ENCODE measurements at regions not wholly inside any gene's neighbourhood (a gene's known extent, or its start where the extent isn't known, plus 50 kb on each side); places are given as distances from the start of the nearest gene placed in this dataset.
"Not testable (repeated sequence)": the region's sequence is repeated elsewhere in the genome, so short reads cannot be mapped to it uniquely, and the experiment has no call there.

DNA sequence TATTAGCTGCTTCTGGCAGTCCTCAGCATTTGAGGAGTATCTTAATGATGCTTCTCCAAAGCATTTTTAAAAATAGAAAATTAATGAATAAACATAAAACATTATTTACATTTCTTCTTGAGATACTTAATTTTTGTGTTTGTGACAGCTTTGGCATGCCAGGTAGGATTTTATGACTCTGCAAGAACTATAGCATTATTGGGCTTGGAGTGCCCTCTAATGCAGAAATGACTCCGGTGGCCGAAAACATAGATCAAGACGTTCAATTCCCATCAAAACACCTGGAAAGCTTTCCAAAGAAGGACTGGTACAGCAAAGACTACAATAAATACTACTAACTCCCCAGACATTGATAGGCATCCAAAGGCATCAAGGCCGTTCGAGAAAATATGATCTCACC, 366.4 kb upstream of the CXADR start:
- DNase-seq (ENCODE audit: low spot score) = no peak

DNA sequence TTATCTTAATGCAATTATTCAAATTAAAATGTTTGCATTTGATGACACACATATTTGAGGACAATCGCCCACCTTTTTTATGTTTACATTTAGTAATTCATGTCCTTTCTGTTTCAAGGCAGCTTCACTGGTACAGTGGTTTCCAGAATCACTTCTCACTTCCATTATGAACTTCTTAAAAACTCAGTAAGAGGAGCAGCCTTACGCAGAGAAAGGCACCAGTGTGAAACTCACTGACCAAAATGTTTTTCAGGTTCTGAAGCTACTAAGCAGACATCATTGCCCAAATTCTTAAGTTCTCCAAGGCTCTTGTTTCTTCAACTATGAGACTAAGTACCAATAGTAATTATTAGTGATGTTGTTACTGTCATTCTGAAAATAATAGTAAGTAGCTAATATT, 353.1 kb upstream of the CXADR start:
- DNase-seq (ENCODE audit: low spot score) = no peak

DNA sequence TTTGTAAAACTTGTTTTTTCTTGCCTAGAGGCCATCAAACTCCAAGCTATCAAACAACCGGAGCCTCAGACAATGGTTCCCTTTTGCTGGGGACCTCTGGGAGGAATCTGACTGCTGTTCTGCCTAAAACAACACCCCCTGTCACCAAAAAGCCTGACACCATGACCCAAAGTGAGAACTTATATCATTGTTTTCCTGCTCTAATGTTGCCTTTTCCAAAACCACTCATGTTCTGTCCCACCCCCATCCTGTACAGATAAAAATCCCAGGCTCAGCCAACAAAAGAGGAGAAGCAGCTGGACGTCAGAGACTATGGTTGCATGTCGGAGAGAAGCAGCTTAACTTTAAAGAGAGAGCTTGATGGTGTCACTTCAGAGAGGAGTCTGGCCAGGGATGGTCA, 327.2 kb upstream of the CXADR start:
- DNase-seq (ENCODE audit: low spot score) = no peak

DNA sequence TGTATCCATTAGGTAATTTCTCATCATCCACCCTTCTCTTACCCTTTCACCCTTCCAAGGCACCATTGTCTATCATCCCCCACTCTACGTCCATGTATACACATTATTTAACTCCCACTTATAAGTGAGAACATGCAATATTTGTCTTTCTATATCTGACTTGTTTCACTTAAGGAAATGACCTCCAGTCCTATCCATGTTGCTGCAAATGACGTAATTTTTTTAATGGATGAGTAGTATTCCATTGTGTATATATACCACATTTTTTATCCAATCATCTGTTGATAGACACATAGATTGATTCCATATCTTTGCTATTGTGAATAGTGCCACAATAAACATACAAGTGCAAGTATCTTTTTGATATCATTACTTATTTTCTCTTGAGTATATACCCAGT, 322.9 kb upstream of the CXADR start:
- no peak for DNase-seq (ENCODE audit: low spot score)

DNA sequence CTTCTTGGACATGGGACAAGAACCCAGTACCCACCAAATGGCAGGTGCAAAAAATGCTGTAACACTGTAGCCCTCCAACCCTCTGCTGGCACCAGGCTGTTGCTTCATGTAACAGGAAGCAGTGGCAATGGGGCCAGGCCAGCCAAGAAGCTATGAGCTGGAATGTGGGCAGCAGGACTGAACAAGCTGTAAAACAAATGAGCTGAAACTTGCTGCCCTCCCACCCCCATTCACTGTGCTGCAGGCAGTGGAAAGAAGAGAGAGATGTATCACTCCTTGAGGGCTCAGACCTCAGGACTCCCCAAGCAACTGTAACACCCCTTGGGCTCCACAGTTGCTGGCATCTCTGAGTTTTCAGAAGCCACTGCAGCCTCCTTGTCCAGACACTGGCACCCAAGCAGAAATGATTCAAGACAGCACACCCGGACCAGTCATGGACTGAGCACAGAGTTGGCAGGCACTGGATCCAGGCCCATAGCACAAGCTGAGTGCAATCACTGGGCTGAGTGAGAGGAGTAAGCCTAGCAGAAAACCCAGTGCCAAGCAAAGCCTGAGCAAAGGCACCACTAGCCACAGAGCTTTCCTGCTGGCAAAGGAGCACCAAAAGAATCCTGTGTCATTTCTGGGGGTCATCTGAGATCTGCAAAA, 321.4 kb upstream of the CXADR start:
- no peak for DNase-seq (ENCODE audit: low spot score)

DNA sequence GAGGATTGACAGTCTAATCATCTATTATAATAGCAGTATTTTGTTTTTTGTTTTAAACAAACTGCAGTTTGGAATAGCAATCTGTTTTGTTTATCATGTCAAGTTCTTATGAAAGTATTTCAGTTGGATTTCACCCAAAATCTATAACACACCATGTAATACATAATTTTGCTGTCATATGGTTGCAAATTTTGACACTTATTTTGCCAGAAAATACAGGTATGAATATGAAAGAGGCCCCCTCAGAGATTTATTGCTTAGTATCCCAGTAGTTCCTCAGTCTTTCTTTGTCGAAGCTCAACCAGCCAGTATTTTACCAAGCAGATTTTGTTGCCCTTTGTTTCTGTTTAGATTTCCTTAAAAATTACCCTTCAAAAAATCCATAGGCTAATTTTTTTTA, 317.5 kb upstream of the CXADR start:
- no peak for DNase-seq (ENCODE audit: low spot score)

DNA sequence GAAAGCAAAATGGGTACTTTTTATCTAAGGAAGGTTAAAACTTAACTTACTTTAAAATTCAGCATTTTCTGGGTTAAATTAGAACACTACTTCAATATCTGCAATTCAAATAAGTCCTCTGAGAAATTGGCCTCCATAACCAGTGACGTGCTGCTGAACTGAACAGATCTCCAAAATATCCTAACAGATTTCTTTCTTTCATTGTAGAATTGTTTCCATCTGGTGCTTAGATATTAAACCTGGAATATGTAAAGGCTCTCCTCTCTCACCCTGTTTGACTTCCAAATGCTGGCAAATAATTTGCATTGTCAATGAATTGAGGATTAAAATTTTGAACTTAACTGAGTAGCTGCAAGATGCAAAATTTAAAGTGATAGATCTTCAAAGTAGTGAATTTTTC, 316.9 kb upstream of the CXADR start:
- no peak for DNase-seq (ENCODE audit: low spot score)

DNA sequence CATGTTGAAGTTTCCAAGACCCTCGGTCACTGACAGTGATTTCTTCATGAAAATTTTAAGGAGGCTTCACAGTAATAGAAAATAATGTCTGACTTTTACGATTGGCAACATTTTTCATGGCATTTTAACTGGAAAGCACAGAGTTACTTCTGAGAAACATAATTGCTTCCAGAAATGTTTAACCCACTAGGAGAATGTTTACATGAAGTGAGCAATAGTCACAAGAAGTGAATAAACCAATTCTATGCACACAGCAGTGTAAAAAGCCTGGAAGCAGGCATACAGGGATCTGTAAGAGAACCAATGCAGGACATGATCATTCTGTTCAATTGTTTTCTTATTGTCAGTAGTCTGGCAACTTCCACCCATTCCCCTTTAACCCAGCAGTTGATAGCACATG, 316.2 kb upstream of the CXADR start:
- DNase-seq (ENCODE audit: low spot score) = no peak

DNA sequence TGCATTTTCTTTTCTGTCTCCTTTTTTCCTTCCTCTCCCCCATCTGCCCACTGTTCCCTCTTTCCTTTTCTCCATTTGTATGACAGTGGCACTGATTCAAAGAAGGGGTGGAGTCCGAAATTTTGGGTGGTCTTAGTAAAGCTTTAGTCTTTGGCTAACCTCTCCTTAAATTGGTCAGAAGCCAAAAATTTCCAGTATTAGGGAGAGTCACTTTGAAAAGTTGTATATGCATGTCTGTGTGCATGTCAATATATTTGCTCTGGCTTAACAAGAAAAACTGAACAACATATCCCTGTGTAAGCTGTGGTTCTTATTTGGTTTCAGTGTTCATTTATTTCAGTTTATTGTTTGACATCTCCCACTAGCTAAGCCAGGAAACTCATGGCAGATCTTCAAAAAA, 314.8 kb upstream of the CXADR start:
- no peak for DNase-seq (ENCODE audit: low spot score)

DNA sequence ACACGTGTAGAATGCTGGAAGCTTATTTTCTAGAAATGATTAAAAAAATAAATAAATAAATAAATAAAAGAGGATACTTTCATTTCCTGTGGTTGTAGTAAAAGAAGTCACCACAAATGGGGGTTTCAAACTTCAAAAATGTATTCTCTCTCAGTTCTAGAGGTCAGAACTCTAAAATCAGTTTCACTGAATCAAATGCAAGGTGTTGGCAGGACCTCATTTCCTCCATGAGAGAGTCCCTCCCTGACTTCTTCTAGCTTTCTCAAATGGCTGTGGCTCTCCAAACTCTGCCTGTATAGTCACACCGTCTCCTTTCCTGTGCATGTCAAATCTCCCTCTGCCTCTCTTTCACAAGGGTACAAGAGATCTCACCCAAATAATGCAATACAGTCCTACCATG, 312.6 kb upstream of the CXADR start:
- DNase-seq (ENCODE audit: low spot score) = no peak

DNA sequence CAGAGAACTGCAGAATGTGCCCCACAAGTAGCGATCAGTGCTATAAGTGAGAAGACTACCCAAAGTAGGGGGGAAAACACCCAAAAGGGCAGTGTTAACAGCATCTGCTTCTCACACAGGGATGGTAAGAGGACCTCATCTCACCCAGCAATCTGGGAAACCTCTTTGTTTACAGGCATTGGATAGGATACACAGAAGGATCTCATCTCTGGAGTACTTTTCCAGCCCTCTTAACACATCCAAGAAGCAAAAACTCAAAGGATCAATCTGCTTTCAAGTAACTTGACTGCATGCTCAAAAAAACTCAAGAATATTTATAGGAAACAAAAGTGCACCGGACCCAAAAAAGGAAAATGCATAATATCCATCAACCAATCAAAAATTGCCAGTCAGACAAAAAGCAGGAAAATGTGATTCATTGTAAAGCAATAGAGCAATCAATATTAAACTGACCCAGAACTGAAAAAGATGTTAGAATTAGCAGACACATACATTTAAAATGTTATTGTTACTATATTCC, 311.0 kb upstream of the CXADR start:
- DNase-seq (ENCODE audit: low spot score) = no peak

DNA sequence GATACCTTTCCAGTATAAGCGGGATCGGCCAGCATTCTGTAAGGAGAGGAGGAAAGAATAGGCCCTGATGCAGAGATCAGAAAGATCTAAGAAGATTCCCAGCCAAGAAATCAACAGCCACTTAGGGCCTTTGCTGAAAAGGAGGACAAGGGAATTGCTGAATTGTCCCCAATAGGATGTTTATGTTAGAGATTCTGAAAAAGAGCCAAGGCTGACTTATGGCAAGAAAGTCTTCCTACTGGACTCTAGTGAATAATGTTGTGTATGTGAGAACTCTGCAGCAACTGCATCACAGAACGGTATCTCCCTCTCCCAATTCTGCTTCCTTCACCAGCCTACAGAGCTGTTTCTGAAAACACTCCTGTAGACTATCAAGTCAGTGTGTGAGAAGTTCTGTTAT, 298.0 kb upstream of the CXADR start:
- no peak for DNase-seq (ENCODE audit: low spot score)

DNA sequence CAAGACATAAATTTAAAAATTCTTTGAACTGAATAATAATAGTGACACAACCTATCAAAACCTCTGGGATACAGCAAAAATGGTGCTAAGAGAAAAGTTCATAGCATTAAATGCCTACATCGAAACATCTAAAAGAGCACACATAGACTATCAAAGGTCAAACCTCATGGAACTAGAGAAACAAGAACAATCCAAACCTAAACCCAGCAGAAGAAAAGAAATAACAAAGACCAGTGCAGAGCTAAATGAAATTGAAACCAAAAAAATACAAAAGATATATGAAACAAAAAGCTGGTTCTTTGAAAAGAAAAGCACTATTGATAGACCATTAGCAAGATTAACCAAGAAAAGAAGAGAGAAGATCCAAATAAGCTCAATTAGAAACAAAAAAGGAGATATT, 293.8 kb upstream of the CXADR start:
- not testable (repeated sequence) for DNase-seq (ENCODE audit: low spot score)

DNA sequence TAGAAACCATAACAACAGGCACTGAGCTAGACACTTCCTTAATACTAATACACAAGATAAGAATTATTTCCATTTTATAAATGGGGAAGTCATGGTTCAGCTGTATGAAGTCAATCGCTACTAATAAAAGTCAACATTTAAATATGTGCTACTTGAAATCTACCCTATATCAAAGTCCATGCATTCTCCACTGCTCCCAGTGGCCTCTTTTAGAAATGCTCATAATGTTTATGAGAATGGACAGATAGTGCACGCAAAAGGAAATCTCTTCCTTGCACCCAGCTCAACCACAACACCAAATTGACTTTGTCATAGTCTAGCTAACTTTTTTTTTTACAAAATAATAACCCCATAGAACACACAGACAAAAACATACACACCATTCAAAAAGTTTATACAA, 281.7 kb upstream of the CXADR start:
- DNase-seq (ENCODE audit: low spot score) = no peak

DNA sequence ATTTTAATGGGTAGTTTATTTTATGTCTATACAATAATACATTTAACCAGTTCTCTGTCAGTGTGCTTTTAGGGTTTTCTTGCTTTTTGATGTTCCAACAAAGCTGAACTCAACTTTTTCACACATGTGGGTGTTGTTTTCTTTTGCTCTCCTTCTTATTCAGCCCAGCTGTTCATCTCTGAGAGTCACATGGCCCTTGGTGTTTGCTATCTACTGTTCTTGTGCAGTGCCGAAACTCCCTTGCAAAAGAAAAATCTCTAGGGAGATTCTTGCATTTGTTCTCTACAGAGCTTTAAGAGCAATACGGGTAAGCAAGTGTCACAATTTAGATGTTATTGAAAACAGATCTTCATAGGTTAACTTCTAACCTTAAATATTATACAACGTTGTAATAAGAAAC, 281.1 kb upstream of the CXADR start:
- no peak for DNase-seq (ENCODE audit: low spot score)

DNA sequence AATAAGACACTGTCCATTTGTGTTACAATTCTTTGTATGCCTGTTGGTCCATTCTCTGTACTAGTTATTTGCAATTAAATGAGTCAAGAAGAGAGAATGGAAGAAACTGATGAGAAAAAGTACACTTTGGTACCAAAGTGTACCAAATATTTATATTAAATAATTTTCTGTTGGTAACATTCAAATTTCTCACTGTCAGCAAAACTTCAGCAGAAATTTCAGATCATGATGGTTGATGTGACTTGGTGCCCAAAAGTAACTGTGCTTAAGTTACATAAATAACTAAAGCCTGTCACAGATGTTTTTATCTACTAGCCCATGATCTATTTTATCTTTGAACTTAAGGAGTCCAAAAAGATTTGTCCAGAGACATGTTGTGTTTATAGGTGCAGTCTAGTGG, 274.4 kb upstream of the CXADR start:
- no peak for DNase-seq (ENCODE audit: low spot score)

DNA sequence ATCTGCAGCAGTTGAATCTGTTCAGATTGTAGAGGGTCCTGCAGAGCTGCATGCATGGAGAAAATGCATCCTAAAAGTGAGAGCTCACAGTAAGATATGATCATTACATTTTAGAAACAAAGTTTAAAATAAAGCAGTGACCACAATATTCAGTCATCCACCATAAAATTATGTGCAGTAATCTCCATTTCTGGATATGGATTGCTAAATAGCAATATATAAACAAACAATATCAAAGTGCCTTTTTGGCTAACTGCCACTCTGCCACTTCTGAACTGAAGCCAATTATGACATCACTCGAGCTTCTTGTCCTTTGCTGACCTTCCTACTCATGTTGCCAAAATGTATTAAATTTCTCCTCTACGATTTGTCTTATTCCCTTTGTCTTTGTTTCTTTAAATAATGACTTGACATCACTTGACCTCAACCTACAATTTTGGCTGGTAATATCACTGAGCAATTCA, 262.0 kb upstream of the CXADR start:
- no peak for DNase-seq (ENCODE audit: low spot score)

DNA sequence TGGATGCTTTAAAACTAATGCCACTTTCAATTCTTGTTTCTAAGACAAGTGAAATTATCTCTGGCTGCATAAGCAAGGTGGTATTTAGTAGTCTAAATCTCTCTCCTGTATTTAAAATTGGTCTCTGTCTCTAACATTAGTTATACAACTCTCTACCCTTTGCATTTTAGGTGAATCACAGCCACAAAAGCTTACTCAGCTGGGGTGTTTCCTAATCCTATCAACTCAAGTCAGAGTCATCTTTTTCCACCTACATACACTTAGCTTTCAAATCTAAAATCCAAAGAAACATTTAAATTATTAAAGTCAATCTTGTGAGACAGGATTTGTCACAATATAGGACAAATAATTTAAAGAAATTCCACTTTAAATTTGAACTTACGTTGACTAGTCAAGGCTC, 255.1 kb upstream of the CXADR start:
- DNase-seq (ENCODE audit: low spot score) = no peak

DNA sequence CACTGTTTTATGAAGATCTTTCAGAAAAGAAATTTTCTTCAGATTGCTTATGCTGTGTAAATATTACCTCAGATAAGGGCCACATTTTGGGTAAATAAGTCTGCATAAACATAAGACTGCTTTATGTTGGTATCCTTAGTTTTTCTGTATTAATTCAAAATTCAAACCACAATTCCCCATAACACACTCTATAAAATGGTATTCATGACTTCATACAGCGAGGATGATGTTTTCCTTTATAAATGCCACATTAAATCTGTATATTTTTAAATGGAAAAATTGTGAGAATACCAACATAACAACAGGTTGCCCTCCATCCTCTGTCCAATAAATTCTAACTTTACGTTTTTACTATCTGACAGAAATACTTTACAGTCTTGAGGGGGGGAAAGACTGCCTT, 248.7 kb upstream of the CXADR start:
- DNase-seq (ENCODE audit: low spot score) = no peak

DNA sequence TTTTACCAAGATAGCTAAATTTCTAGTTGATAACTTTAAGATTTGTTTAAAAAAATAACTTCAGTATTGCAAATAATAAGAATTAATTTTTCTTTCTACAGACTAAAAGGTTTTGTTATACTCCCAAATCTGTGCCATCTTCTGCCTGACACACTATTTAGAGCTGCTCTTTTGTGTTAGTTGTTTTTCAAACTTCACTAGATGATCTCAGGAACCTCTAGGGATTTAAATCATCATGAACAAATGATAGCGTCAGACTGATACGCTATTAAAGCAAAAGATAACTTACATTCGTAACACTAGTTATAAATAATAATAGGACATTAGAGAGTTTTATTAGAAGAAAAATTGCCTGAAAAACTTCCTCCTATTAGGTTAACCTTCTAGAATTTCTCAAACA, 243.1 kb upstream of the CXADR start:
- DNase-seq (ENCODE audit: low spot score) = no peak

DNA sequence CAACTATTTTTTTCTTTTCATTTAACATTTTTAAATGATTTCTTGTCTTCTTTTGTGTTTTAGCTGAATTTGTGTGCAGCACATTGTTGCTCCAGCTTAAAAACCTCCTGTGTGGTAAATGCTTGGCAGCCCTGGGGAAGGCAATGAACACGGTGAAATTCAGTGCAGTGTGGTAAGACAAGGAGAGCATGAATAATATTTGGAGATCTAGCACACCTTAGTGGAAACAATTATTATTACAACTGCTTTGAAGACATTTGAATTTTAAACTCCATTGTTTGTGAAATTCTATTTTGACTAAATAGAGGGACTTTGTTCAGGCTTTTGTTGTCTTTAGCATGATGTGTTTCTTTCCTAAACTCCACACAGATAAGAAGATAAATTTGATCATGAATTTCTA, 242.6 kb upstream of the CXADR start:
- DNase-seq (ENCODE audit: low spot score) = peak; percentile 63

DNA sequence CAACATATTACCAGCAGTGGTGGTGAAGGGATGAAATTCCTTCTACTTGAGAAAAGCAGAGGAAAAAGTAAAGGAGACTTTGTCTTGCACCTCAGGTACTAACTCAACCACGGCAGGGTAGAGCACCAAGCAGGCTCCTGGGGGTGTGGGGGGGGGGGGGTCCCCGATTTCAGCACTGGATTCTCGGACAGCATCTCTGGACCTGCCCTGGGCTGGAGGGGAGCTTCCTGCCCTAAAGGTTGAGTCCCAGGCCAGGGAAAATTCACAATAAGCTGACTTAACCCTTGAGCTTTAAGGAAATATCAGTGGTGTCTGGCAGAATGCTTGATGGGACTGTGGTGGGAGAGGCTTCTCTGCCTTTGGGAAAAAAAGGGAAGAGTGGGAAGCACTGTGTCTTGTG, 233.2 kb upstream of the CXADR start:
- no peak for DNase-seq (ENCODE audit: low spot score)

DNA sequence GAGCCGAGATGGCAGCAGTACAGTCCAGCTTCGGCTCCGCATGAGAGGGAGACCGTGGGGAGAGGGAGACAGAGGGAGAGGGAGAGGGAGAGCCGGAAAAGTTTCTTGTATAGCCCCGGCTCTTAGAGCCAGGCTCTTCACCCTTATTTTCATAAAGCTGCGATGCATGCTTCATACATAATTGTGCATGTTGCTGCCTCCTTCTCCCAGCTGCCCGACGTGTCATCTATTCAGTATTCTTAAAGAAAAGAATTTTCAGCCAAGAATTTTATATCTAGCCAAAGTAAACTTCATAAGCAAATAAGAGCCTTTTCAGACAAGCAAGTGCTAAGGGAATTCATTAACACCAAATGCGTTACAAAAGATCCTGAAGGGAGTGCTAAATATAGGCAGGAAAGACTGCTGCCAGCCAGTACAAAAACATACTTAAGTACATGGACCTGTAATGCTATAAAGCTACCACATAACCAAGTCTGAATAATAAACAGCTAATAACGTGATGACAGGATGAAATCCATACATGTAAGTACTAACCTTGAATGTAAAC, 219.8 kb upstream of the CXADR start:
- DNase-seq (ENCODE audit: low spot score) = not testable (repeated sequence)

DNA sequence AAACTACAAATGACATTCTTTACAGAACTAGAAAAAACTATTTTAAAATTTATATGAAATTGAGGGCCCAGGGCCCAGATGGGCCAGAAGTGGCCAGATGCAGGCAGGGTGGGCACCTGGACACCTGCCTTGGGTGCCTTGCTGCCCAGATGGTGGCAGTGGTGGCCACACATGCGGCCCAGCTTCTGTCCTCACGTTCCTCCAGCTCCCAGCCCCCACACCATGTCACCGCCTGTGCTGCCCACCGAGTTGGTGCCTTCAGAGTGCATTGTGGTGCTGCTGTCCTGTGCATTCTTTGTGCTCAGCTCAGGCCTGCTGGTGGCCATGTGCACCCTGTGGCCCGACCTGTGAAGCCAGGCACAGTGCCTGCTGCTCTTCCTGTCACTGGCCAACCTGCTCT, 216.8 kb upstream of the CXADR start:
- peak; percentile 22 for DNase-seq (ENCODE audit: low spot score)

Data from D341Med (cell line).